ENCODE measurements at regions not wholly inside any gene's neighbourhood (a gene's known extent, or its start where the extent isn't known, plus 50 kb on each side); places are given as distances from the start of the nearest gene placed in this dataset.

GRCh38 chr10:81116201-81116600 is 578.5 kb downstream of the SH2D4B start:
- Histone ChIP-seq H3K4me1 (no peaks in the 10 kb centered on the region), H3K9me3 (no peaks in the 10 kb centered on the region), H3K27me3 (no peaks in the 10 kb centered on the region), H3K4me3 (no peak overlapping the region), H3K27ac (no peak overlapping the region), H3K36me3 (no peaks in the 10 kb centered on the region)
- DNase-seq (ENCODE audit: low spot score in 2 of 2), result no peak
- WGBS, 2 donors, result 62 to 79% methylated on average over 4 of the region's 4 CpGs
- no peak for TF ChIP-seq CTCF (IDR thresholded peaks at IDR 0.05)
- TF ChIP-seq EP300 (IDR thresholded peaks at IDR 0.05), result no peak
- no peak for TF ChIP-seq POLR2A (IDR thresholded peaks at IDR 0.05)

GRCh38 chr10:81116990-81117389 is 579.3 kb downstream of the SH2D4B start:
- Histone ChIP-seq H3K4me1 (no peaks in the 10 kb centered on the region), H3K36me3 (no peaks in the 10 kb centered on the region), H3K4me3 (no peak overlapping the region), H3K9me3 (no peaks in the 10 kb centered on the region), H3K27me3 (no peaks in the 10 kb centered on the region), H3K27ac (no peak overlapping the region)
- TF ChIP-seq CTCF (IDR thresholded peaks at IDR 0.05) (no peak), POLR2A (IDR thresholded peaks at IDR 0.05) (no peak), EP300 (IDR thresholded peaks at IDR 0.05) (no peak)
- DNase-seq (ENCODE audit: low spot score in 2 of 2), result no peak

GRCh38 chr10:81127931-81128330 is 590.2 kb downstream of the SH2D4B start:
- 28 to 56% methylated on average over 3 of the region's 3 CpGs for WGBS, 2 donors
- Histone ChIP-seq H3K9me3 (no peaks in the 10 kb centered on the region), H3K4me1 (no peaks in the 10 kb centered on the region), H3K27me3 (no peaks in the 10 kb centered on the region), H3K4me3 (no peak overlapping the region), H3K36me3 (no peaks in the 10 kb centered on the region), H3K27ac (no peak overlapping the region)
- TF ChIP-seq CTCF (IDR thresholded peaks at IDR 0.05), result no peak
- no peak for TF ChIP-seq EP300 (IDR thresholded peaks at IDR 0.05)
- TF ChIP-seq POLR2A (IDR thresholded peaks at IDR 0.05), result no peak
- DNase-seq (ENCODE audit: low spot score in 2 of 2), result no peak

- 88 to 91% methylated on average over 2 of the region's 2 CpGs for WGBS, 2 donors
- TF ChIP-seq POLR2A (IDR thresholded peaks at IDR 0.05), result no peak
- no peak for TF ChIP-seq EP300 (IDR thresholded peaks at IDR 0.05)
- TF ChIP-seq CTCF (IDR thresholded peaks at IDR 0.05), result no peak
Measured at GRCh38 chr10:81130014-81130413, 592.3 kb downstream of the SH2D4B start.

GRCh38 chr10:81135851-81136250 is 598.1 kb downstream of the SH2D4B start:
- Histone ChIP-seq H3K4me3 (no peak overlapping the region), H3K27ac (no peak overlapping the region), H3K4me1 (no peaks in the 10 kb centered on the region), H3K9me3 (peaks cover 0 to 5% (median 0%) of the 10 kb centered on the region in 4 donors), H3K36me3 (no peaks in the 10 kb centered on the region), H3K27me3 (no peaks in the 10 kb centered on the region)
- 40 to 49% methylated on average over 3 of the region's 3 CpGs for WGBS, 2 donors
- DNase-seq (ENCODE audit: low spot score in 2 of 2), result no peak
- TF ChIP-seq EP300 (IDR thresholded peaks at IDR 0.05) (no peak), CTCF (IDR thresholded peaks at IDR 0.05) (no peak), POLR2A (IDR thresholded peaks at IDR 0.05) (no peak)

More at GRCh38 chr10:81130014-81130413, 592.3 kb downstream of the SH2D4B start:
- DNase-seq (ENCODE audit: low spot score in 2 of 2), result no peak
- Histone ChIP-seq H3K27ac (no peak overlapping the region), H3K9me3 (no peaks in the 10 kb centered on the region), H3K4me1 (no peaks in the 10 kb centered on the region), H3K27me3 (no peaks in the 10 kb centered on the region), H3K36me3 (no peaks in the 10 kb centered on the region), H3K4me3 (no peak overlapping the region)

Data from tibial nerve (tissue), 4 donors.